DMS79 treated with DMSO at 0.1 percent for 48 hours (cell line): ENCODE measurements at regions not wholly inside any gene's neighbourhood (a gene's known extent, or its start where the extent isn't known, plus 50 kb on each side); places are given as distances from the start of the nearest gene placed in this dataset.

ENCODE experiments used
- DNase-seq: peaks from one replicate; lab custom pipeline; 2025; lab: John Stamatoyannopoulos, UW

DNA sequence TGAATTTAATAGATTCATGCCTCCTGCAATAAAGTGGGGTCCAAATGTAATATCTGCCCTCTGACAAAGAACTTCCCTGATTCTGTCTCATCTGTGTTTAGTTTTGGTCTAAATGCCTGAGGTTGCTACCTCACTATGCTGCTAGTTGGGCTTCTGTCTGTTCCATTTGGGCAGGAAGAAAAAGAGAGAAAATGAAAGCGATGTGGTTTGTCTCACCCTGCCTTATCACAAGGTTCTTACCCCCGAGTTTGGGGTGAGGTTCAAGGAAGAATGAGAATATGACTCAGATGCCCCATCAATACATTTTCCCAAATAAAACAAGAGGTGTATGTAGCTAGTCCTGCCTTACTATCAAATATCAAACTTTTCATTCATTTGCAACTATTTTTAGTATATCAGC is 132.1 kb upstream of the MTAP start:
- DNase-seq, result no peak

DNA sequence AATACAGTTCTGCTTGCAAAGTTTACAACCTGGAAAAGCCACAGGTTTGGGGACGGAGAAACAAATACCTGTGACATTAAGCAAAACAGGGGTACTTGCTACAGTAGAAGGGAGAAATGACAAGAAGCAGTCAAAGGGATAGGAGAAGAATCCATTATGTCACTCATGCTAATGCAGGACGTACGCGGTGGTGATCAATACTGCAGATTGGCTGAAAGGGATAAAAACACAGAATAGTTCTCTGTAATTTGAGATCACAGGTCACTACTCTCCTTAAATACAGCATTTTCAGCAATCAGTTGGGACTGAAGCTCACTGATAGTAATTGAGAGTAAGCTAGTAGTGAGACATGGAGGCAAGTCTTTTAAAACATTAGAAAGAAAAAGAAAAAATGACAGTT is 130.3 kb upstream of the MTAP start:
- no peak for DNase-seq

DNA sequence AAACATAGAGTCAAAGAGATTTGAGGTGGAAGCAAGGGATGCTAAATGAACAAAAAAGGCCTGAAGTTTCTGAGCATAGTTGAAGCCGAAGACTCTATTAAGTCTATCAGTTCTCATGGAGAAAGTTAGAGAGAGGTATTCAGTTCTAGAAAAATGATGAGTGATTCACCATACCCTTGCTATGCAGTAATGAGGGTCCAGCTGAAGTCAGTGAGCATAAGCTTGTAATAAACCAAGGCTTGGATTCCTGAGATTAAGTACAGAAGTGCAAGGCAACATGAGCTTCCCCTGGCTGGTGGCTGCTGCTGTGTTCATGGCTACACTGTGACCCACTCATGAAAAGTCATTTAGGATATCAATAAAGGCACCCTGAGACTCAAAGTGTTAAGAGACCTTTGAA is 129.7 kb upstream of the MTAP start:
- DNase-seq, result no peak

DNA sequence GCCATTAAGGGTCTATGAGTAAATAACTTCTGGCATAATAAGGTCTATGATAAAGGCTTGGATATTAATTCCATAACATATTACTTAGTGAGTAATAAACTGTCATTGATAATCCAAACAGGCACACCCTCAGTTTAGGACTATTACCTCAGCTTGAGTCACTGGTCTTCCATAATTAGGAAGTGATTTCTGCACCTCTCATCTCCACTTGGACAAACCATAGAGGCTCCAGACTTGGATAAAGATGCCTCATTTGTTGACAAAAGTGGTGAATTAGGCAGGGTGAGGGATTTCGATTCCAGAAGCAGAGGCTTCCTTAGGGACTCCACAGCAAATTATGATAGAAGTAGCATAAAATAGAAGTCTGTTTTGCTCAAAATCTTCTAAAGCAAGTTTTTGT is 127.5 kb upstream of the MTAP start:
- DNase-seq, result no peak

DNA sequence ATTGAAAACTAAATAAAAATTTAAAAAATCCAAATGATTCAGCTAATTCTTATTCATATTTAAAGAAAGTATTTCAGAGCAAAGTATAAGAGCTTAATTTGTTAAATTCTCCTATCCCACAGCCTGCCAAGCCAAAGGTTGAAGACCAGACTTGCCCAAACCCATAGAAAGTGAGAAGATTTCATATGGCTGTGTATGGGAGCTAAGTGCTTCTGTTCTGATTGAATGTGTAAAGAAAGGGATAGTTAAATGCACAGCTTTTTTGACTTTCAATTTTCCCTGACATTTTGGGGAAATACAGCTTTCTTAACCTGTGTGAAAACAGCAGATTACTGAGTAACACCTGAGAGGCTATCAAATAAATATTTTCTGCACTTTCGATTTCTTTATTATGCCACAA is 125.0 kb upstream of the MTAP start:
- no peak for DNase-seq

DNA sequence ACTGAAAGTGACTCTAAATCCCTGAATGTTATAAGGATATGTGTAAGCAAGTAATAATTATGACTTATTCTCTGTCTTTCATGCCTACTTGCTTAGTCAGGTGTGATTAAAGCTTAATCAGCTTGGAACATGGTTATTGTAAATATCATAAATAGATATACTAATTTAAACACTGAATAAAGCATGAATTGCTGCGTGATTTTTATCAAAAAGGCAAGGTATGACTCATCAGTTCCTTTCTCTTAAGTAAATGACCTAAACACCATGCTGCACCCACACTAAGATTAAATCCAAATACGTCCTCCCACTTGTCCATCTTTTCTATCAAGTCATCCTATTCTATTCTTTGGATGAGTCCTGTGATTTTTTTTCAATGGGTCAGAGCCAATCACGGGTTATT is 124.6 kb upstream of the MTAP start:
- DNase-seq, result no peak

DNA sequence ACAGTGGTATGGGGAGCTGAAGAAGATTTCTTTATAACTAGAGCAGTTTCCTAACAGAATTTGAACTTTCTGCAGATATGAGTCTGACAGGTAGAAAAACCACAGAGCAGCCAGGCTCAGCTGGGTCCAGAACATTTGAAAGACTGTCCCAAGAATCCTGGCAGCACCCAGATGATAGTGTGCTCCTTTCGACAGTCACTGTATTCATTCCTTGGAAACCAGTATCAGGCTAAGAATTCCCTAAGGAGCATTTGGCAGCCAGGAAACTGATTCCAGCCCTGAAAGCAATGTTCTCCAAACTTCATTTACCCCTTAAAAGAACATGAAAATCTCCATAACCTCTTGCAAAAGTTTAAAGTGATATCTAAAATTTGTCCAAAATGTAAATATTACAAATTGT is 123.0 kb upstream of the MTAP start:
- DNase-seq, result no peak

DNA sequence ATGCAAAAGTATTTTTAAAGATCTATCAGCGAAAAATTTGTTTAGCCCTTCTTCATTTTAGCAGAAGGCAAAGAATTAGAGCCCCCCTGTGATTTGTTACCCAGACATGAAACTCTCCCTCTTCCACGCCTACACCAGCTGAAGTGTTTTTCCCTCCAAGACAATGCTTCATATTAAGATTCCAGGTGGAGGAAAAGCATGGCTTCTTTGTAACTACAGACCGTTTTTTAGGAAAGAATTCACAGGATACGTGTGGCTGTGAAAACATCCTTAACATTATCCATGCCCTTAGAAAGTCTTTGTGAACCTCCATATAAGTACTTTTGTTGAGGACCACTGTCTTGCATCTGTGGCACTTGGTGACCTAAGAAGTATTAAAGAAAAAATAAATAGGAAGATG is 121.8 kb upstream of the MTAP start:
- no peak for DNase-seq

DNA sequence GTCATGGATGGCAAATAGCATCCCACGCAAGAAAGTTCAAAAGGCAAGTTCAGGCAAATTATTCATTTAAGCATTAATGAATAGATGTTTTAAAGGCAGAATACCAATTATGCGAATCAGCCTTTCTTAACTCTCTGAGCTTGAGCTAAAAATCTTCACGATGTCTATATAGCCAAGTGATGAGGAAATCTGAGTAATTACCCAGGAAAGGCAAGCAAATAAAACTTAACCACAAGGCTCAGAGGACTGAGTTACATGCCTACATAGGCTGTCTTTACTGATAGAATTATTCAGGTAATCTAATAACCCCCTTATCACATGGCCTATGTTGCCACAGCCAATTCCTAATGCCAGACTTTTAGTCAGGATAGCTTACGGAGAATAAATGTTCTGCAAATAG is 120.8 kb upstream of the MTAP start:
- no peak for DNase-seq

DNA sequence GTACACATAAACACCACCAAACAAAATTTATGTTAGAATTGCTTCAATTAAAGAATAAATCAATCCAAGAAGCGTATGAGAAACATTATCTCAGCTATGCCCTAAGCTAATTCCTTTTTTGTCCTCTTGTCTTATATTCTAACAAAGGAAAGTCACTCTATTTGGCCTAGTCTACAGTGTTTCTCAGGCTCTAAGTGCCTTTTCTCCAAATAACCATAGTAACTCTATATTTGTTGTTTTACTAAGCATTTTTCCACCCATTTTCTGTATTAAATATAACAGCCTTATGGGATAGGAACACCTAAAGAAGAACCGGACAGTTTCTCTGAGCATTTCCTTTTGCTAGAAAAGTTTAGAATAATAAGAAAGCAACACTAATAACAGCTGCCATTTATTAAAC is 120.1 kb upstream of the MTAP start:
- DNase-seq, result no peak

DNA sequence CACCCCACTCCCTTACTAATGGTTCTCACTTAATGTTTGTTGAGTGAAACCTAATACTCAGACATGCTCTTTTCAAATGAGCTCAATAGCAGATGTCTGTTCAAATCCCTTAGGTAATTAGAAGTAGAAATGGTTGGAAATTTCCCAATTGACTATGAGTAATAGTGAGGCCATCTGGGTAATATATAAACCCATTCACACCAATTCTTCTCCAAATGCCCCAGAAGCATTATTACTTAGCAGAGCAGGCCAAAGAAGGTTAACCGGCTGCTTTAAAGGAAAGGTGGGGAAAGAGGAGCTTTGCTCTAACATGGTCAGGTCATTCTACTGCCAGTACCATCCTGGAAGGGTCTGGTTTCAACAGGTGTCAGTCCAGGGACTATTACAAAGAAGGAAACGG is 119.5 kb upstream of the MTAP start:
- no peak for DNase-seq

DNA sequence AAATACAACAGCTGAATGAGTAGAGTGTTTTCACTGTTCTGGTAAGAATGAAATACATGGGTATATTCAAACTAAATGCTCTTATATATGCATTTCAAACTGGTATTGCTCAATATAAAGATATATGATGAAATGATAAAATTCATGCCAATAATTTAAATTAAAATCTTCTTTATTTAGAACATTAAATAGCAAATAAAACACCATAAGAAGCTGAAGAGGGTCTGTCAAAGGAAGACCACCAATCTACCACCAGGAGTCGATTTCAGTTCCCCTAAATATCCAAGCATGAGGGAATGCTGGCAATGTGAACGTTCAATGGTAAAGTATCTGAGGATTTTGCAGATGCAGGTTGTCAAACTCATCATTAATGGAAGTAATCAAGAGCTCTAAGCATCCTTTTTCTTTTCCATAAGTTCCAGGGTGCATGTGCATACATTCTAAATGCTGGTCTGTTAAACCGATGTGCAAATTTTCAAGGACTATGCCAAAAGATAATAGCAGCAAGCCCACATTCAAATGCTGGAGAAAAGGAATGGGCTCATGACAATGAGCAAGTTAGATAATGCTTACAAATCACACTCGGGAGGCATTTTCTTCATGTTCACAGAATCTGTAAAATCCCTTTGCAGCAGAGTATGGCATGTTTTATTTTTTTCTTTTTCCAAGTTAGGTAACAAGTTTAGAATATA is 118.8 kb upstream of the MTAP start:
- DNase-seq, result no peak

DNA sequence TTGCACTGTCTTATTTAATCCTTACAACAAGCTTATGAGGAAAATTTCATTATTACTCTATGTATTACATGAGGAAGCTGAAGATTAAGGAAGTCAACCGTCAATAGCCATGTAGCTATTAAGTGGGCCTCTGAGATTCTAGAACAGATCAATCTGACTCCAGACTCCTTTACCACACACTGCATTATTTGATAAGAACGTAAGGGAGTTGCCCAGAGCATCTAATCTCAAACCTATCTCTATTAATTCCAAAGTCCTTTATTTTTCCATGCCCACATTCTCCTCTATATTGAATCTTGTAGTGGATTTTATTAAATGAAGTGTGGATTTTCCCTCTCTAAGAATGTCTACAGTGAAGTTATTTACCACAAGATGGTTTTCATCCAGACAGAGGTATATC is 118.2 kb upstream of the MTAP start:
- DNase-seq, result no peak

DNA sequence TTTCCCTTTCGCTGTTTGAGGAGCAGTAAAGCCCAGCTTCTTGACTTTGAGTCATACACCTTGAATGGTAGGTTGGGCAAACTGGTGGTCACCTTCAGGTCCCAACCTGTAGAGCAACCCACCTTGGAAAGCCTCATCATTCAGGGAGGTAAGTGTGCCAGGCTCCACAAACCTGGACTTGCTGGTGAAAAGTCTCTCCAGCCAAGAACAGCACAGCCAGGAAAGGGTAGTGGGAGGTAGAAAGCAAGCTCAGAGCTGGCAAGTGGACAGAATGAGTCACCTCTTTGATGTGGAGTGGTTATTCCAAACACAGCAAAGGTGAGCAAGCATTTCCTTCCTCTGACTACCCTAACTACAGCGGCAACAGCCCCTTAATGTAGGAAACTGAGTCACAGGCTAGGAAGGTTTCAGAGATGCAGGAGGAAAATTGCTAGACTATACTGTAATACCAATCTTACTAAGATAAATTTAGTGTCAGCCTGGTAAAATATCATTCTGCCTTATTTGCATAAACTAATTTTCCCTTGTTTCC is 117.5 kb upstream of the MTAP start:
- DNase-seq, result no peak

DNA sequence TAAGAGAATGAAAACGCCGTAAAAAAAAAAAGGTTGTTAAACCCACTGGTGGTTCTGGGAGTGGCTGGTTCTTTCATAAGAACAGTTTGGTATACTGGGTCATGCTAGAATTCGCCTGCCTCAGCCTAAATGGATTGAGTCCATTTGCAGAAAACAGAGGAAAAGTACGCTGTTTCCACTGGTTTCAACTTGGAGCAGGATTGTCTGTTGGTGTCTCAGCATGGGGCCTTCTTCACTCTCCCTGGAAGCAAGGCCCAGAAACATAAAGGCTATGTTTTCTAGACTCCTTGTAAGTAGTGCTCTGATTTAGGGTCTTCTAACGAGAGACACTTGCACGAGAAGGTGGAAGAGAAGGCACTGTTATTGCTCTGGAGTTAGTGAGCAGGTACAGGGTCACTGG is 116.9 kb upstream of the MTAP start:
- no peak for DNase-seq

DNA sequence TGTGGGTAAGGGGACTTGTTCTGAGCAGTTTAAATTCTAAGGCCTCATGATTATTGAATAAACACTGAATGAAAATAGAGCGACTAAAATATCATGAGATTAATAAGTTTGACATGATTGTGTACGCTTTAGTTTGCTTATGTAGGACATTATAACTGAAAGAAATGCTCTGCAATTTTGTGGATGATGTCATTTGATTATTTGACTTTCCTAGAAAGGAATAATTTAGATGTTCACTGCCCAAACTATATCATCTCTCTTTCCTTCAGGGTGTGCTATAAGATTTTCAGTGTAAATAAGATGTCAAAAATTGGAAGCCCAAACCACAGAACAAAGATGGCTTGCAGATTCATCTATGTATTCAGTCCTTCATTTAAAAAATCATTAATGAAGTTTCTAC is 115.7 kb upstream of the MTAP start:
- no peak for DNase-seq

DNA sequence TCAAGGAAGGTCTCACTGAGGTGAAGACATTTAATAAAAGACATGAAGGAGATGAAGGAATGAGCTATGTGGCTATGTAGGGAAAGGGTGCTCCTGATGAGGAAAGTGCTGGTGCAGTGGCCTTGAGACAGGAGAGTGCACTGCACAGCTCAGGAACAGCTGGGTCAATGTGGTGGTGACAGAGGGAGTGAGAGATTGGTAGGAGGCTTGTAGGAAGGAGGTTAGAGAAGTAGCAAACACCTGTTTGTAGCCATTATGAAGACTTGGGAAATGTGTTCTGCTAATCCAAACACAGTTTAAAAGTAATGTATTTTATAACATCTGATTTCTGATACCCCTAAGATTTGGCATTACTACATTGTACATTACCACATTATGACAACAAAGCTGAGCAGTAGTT is 115.1 kb upstream of the MTAP start:
- no peak for DNase-seq

DNA sequence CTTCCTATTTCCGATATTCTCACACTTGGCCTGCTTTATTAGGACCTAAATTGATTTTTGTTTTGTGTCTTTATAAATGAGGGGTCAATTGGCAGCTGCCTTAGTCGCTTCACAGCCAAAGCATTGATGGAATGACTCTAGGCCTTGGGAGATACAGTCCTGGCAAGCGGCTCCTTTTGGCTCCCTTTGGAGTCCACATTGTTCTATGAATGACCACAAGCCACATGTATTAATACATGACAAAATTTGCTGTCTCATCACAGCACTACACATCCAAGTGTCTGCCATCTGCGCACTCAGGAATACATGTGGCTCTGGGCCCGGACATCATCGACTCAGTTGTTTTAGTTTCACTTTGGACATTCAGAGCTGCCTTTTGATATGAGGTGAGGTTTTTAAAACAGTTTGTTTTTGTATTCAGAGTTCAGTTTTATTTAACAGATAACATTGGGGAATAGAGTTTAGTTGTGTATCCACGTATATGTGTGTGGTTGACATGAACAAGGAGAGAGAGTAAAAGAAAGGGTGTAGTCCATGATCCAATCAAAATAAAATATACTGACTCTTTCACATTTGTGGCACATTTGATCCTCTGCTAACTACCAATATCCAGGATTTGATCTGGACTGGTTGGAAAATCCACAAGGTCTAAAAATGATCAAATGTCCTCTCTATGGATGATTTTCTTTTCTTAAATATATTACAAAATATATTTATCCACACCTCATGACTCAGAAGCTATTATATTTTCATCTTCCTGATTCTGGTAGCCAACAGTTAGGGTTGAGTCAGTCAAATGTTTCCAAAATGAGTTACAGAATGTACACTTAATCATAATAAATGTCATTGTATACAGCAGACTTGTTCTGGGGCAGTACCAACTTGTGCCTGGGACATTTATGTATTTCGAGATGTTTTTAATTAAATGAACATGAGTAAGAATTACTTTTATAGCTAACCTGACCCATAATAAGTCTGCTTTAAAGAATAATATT is 114.0 kb upstream of the MTAP start:
- DNase-seq, result no peak

DNA sequence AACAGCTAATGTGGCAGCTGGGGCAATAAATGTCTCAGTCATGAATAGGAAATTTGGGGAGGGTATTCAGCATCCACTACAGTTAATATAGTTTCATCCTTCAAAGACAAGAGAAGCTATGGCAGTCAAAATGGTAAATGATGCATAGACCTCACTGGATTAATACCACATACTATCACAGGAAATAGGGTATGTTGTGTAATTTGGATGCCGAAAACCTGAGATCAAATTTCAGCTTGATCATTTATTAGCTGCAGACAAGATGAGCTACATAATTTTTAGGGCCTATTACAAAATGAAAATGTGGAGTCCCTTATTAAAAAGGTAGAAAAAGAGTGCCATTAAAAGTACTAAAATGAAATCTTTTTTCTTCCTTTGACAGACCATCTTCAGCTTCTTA is 112.6 kb upstream of the MTAP start:
- DNase-seq, result no peak

DNA sequence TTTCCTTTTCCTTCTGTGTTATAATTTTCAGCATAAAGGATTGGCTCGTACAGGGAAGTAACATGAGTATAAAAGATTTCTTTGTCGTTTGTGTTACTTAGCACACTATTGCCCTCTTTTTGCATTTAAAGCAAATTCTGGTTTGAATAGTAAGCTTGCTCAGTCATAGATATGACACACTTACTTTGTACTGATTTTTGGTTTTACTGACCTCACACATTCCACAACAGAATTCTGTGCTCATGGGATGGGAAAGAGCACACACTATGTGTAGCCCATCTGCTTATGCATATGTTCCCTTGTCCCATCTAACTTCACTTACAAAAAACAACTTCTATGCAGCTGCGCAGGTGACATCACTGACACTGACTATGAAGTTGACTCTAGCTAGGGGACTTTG is 111.9 kb upstream of the MTAP start:
- DNase-seq, result no peak

DNA sequence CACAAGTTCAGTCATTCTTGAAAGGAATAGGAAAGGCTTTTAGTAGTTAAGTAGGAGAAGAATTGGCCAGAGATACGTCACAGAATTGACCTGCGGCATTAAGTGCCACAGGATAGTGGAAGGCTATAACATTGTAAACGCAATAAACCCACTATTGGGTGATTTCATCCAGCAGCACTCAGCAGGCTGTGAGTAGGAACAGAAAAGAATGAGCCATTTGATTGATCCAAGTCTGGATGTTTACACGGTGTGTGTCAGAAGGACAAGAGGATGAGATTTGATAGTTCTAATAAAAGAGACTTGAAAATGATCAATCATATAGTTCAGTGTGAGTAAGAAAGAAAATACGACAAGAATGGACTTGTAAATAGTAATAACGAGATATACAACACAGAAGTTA is 110.0 kb upstream of the MTAP start:
- DNase-seq, result no peak

DNA sequence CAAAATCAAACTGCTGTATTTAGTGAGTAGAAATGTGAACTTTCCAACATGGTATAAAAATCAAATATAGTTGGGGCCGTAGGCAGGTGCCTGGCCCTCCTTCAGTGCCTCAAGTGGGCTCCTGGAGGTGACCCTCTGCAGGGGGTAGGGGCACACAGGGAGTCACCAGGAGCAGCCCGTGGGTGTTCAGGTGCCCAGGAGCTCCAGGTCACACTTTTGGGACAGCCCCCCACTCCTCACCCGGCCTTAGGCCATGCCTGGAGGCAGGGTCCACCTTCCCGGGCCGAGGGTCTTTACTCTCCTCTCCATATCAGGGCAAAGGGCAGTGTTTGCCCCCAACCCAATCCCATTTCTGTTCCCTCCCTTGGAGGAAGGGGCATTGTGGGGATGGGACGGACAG is 108.0 kb upstream of the MTAP start:
- no peak for DNase-seq

DNA sequence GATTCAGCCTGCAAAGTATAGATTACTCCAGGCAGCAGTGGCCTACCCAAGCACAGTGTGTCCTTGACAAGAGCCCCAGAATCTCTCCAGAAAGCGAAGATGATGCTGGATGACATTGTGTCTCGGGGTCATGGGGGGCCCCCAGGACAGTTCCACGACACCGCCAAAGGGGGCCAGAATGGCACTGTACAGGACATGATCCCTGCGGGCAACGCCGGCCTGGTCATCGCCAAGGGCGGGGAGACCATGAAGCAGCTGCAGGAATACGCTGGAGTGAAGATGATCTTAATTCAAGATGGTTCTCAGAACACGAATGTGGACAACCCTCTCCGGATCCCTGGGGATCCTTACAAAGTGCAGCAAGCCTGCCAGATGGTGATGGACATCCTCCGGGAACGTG is 107.0 kb upstream of the MTAP start:
- DNase-seq, result no peak
